ENCODE measurements at regions not wholly inside any gene's neighbourhood (a gene's known extent, or its start where the extent isn't known, plus 50 kb on each side); places are given as distances from the start of the nearest gene placed in this dataset.

GRCh38 chrX:4059893-4060292 is 346.4 kb upstream of the PRKX start:
- H3K9me2 ChIP-seq (replicated peaks; ENCODE audit: low read depth, low read length) = no peaks in the 10 kb centered on the region
- no peak overlapping the region for H3K4me2 ChIP-seq (ENCODE audit: low read depth, low read length, poor library complexity, severe bottlenecking)
- no peaks in the 10 kb centered on the region for H3K36me3 ChIP-seq (ENCODE audit: insufficient read depth, low read length)
- H3F3A ChIP-seq (ENCODE audit: low read depth) = no peaks in the 10 kb centered on the region
- H2AFZ ChIP-seq (ENCODE audit: low read length) = no peak overlapping the region
- no peak overlapping the region for H3K4me3 ChIP-seq (ENCODE audit: low read length, poor library complexity, severe bottlenecking)
- H3K9ac ChIP-seq (ENCODE audit: low read depth, low read length, poor library complexity, severe bottlenecking) = no peak overlapping the region
- TF ChIP-seq EZH2phosphoT487 (IDR thresholded peaks at IDR 0.05; ENCODE audit: borderline replicate concordance) = no peak
- TF ChIP-seq CTCF (conservative IDR thresholded peaks at IDR 0.05; ENCODE audit: low read length) = no peak
- H3K4me1 ChIP-seq (ENCODE audit: insufficient read depth, low read length, poor library complexity, severe bottlenecking) = no peaks in the 10 kb centered on the region
- no peaks in the 10 kb centered on the region for H3K9me3 ChIP-seq (ENCODE audit: insufficient read depth, low read depth, low read length)
- H3K79me2 ChIP-seq (ENCODE audit: insufficient read depth, low read length) = no peaks in the 10 kb centered on the region
- H3K27me3 ChIP-seq (ENCODE audit: insufficient read depth, low read length, poor library complexity, severe bottlenecking) = no peaks in the 10 kb centered on the region
- no peaks in the 10 kb centered on the region for H4K20me1 ChIP-seq (ENCODE audit: insufficient read depth, low read length, poor library complexity, severe bottlenecking)

GRCh38 chrX:4043951-4044350 is 330.5 kb upstream of the PRKX start:
- H3K36me3 ChIP-seq (ENCODE audit: insufficient read depth, low read length) = no peaks in the 10 kb centered on the region
- H3F3A ChIP-seq (ENCODE audit: low read depth) = no peaks in the 10 kb centered on the region
- no peak overlapping the region for H3K4me3 ChIP-seq (ENCODE audit: low read length, poor library complexity, severe bottlenecking)
- H4K20me1 ChIP-seq (ENCODE audit: insufficient read depth, low read length, poor library complexity, severe bottlenecking) = no peaks in the 10 kb centered on the region
- H3K9ac ChIP-seq (ENCODE audit: low read depth, low read length, poor library complexity, severe bottlenecking) = no peak overlapping the region
- no peaks in the 10 kb centered on the region for H3K79me2 ChIP-seq (ENCODE audit: insufficient read depth, low read length)
- H3K9me3 ChIP-seq (ENCODE audit: insufficient read depth, low read depth, low read length) = no peaks in the 10 kb centered on the region
- no peak overlapping the region for H3K4me2 ChIP-seq (ENCODE audit: low read depth, low read length, poor library complexity, severe bottlenecking)
- no peak overlapping the region for H2AFZ ChIP-seq (ENCODE audit: low read length)
- H3K9me2 ChIP-seq (replicated peaks; ENCODE audit: low read depth, low read length) = no peaks in the 10 kb centered on the region
- TF ChIP-seq CTCF (conservative IDR thresholded peaks at IDR 0.05; ENCODE audit: low read length) = no peak
- no peak for TF ChIP-seq EZH2phosphoT487 (IDR thresholded peaks at IDR 0.05; ENCODE audit: borderline replicate concordance)
- no peaks in the 10 kb centered on the region for H3K4me1 ChIP-seq (ENCODE audit: insufficient read depth, low read length, poor library complexity, severe bottlenecking)
- H3K27me3 ChIP-seq (ENCODE audit: insufficient read depth, low read length, poor library complexity, severe bottlenecking) = no peaks in the 10 kb centered on the region

GRCh38 chrX:4035874-4036273 is 322.4 kb upstream of the PRKX start:
- no peaks in the 10 kb centered on the region for H3K36me3 ChIP-seq (ENCODE audit: insufficient read depth, low read length)
- H3K9me3 ChIP-seq (ENCODE audit: insufficient read depth, low read depth, low read length) = no peaks in the 10 kb centered on the region
- H3K4me3 ChIP-seq (ENCODE audit: low read length, poor library complexity, severe bottlenecking) = no peak overlapping the region
- TF ChIP-seq CTCF (conservative IDR thresholded peaks at IDR 0.05; ENCODE audit: low read length) = no peak
- TF ChIP-seq EZH2phosphoT487 (IDR thresholded peaks at IDR 0.05; ENCODE audit: borderline replicate concordance) = no peak
- no peak overlapping the region for H3K4me2 ChIP-seq (ENCODE audit: low read depth, low read length, poor library complexity, severe bottlenecking)
- H3F3A ChIP-seq (ENCODE audit: low read depth) = no peaks in the 10 kb centered on the region
- H4K20me1 ChIP-seq (ENCODE audit: insufficient read depth, low read length, poor library complexity, severe bottlenecking) = no peaks in the 10 kb centered on the region
- no peak overlapping the region for H3K9ac ChIP-seq (ENCODE audit: low read depth, low read length, poor library complexity, severe bottlenecking)
- no peak overlapping the region for H2AFZ ChIP-seq (ENCODE audit: low read length)
- H3K79me2 ChIP-seq (ENCODE audit: insufficient read depth, low read length) = no peaks in the 10 kb centered on the region
- no peaks in the 10 kb centered on the region for H3K9me2 ChIP-seq (replicated peaks; ENCODE audit: low read depth, low read length)
- H3K27me3 ChIP-seq (ENCODE audit: insufficient read depth, low read length, poor library complexity, severe bottlenecking) = no peaks in the 10 kb centered on the region
- no peaks in the 10 kb centered on the region for H3K4me1 ChIP-seq (ENCODE audit: insufficient read depth, low read length, poor library complexity, severe bottlenecking)

Measured in Loucy (cell line).